ENCODE measurements at regions not wholly inside any gene's neighbourhood (a gene's known extent, or its start where the extent isn't known, plus 50 kb on each side); places are given as distances from the start of the nearest gene placed in this dataset.

GRCh38 chr2:238682536-238682935, 165.3 kb upstream of the TWIST2 start:
- TF ChIP-seq CTCF (IDR thresholded peaks at IDR 0.05) (no peak), ZFX (IDR thresholded peaks at IDR 0.05; ENCODE audit: borderline replicate concordance) (no peak)
